SU-DHL-6 (cell line): ENCODE measurements at regions not wholly inside any gene's neighbourhood (a gene's known extent, or its start where the extent isn't known, plus 50 kb on each side); places are given as distances from the start of the nearest gene placed in this dataset.
"Not testable (repeated sequence)": the region's sequence is repeated elsewhere in the genome, so short reads cannot be mapped to it uniquely, and the experiment has no call there.

Experiments
- H2AFZ ChIP-seq: fragments of 200-600 bp; sonication (generic); 2 replicates; pipeline ENCODE4 v1.6.1; 2014; ENCODE audit warnings: low read depth, mild to moderate bottlenecking, moderate library complexity, mixed read lengths, antibody characterized with exemption, low read length; ENCODE audit not compliant: severe bottlenecking
- H3F3A ChIP-seq: fragments of 200-600 bp; shearing (Covaris generic); 2 replicates; pipeline ENCODE4 v1.6.0; 2016; ENCODE audit warnings: antibody characterized with exemption, mild to moderate bottlenecking; ENCODE audit not compliant: insufficient read depth
- H3K27ac ChIP-seq: fragments of 200-600 bp; sonication (generic); 2 replicates; pipeline ENCODE4 v1.5.1; 2016; ENCODE audit warnings: low read depth, mild to moderate bottlenecking, low read length, moderate library complexity, mixed read lengths
- H3K27me3 ChIP-seq: fragments of 200-600 bp; sonication (generic), shearing (Covaris generic); 2 replicates; pipeline ENCODE4 v1.6.0; 2014; ENCODE audit warnings: mild to moderate bottlenecking, low read length
- H3K36me3 ChIP-seq: fragments of 200-600 bp; sonication (generic); 2 replicates; pipeline ENCODE4 v1.6.1; 2014; ENCODE audit warnings: mild to moderate bottlenecking, low read length, mixed read lengths
- H3K4me2 ChIP-seq: fragments of 300-600, 200-600 bp; shearing (Covaris generic), sonication (generic); 2 replicates; pipeline ENCODE4 v1.6.0; 2014; ENCODE audit warnings: low read length, low read depth, mild to moderate bottlenecking; ENCODE audit not compliant: poor library complexity, severe bottlenecking
- H3K4me3 ChIP-seq: fragments of 200-600 bp; sonication (generic); 2 replicates; pipeline ENCODE4 v1.5.1; 2014; ENCODE audit warnings: antibody characterized with exemption, low read length, mild to moderate bottlenecking, mixed read lengths; ENCODE audit not compliant: insufficient read depth, poor library complexity, severe bottlenecking
- H3K79me2 ChIP-seq: fragments of 200-600 bp; sonication (generic); 2 replicates; pipeline ENCODE4 v1.6.1; 2014; ENCODE audit warnings: mild to moderate bottlenecking, low read length, moderate library complexity; ENCODE audit not compliant: insufficient read depth
- H3K9ac ChIP-seq: fragments of 200-600 bp; sonication (generic); 2 replicates; pipeline ENCODE4 v1.7.0; 2014; ENCODE audit warnings: mild to moderate bottlenecking, low read length
- H3K9me2 ChIP-seq: fragments of 200-600 bp; sonication (generic); replicated peaks from 2 replicates; pipeline ENCODE4 v1.6.1; 2014; ENCODE audit warnings: low read length; ENCODE audit not compliant: insufficient read depth
- H3K9me3 ChIP-seq: fragments of 200-600 bp; sonication (generic); 2 replicates; pipeline ENCODE4 v1.6.1; 2014; ENCODE audit warnings: low read length, mixed read lengths; ENCODE audit not compliant: insufficient read depth
- H4K20me1 ChIP-seq: fragments of 200-600 bp; sonication (generic); 2 replicates; pipeline ENCODE4 v1.6.1; 2014; ENCODE audit warnings: low read depth, mild to moderate bottlenecking, antibody characterized with exemption, low read length, moderate library complexity, mixed read lengths

DNA sequence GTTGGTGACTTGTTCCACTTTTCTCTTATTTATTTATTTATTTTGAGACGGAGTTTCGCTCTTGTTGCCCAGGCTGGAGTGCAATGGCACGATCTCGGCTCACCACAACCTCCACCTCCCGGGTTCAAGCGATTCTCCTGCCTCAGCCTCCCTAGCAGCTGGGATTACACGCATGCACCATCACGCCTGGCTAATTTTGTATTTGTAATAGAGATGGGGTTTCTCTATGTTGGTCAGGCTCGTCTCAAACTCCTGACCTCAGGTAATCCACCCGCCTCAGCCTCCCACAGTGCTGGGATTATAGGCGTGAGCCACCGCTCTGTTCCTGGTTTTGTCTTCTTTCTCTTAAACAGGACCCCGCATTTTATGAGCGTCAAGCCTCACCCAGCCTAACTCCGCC is 57.3 kb upstream of the METTL9 start:
- H3K36me3 ChIP-seq, H2AFZ ChIP-seq, H3K4me2 ChIP-seq, H3K9me3 ChIP-seq, H4K20me1 ChIP-seq, H3K9me2 ChIP-seq, H3K27ac ChIP-seq, H3K27me3 ChIP-seq, H3K79me2 ChIP-seq, H3K4me3 ChIP-seq, H3K9ac ChIP-seq, H3F3A ChIP-seq: not testable (repeated sequence)

DNA sequence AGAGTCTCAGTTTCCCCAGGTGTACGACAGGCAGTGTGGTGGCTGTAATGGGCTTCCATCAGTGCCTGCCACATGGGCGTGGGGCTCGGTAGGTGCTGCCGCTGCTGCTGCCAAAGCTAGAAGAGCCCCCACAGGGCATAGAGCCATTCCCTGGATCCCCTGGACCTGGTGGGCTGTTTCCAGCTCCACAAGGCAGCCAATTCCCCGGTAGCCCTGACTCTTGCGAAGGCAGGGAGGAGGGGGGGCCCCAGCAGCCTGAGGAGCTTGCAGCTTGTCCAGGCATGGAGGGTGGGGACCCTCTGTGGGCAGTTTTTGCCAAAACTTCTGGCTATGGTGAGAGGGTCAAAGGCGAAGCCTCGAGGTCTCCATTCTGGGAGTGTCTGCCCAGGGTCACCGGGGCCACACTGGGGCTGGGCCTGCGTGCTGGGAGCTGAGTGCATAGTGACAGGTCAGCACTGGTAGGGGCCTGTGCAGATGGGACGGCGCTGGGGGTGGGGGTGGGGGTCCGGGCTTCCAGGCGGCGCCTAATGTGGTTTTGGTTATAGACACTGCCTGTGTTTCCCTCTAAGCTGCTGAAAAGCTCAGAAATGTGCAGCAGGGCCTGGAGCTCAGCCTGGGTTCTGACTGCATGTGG is 56.8 kb upstream of the METTL9 start:
- H3K4me2 ChIP-seq, H3K79me2 ChIP-seq, H3F3A ChIP-seq, H4K20me1 ChIP-seq, H3K27me3 ChIP-seq, H2AFZ ChIP-seq, H3K36me3 ChIP-seq, H3K27ac ChIP-seq, H3K9me2 ChIP-seq, H3K9me3 ChIP-seq, H3K4me3 ChIP-seq, H3K9ac ChIP-seq: not testable (repeated sequence)

GRCh38 chr16:21543151-21543836 is 56.1 kb upstream of the METTL9 start:
- H3K9me3 ChIP-seq, H3K27me3 ChIP-seq, H3K79me2 ChIP-seq, H3K9me2 ChIP-seq, H3K4me2 ChIP-seq, H2AFZ ChIP-seq, H3F3A ChIP-seq, H4K20me1 ChIP-seq, H3K27ac ChIP-seq, H3K36me3 ChIP-seq, H3K9ac ChIP-seq, H3K4me3 ChIP-seq: not testable (repeated sequence)

DNA sequence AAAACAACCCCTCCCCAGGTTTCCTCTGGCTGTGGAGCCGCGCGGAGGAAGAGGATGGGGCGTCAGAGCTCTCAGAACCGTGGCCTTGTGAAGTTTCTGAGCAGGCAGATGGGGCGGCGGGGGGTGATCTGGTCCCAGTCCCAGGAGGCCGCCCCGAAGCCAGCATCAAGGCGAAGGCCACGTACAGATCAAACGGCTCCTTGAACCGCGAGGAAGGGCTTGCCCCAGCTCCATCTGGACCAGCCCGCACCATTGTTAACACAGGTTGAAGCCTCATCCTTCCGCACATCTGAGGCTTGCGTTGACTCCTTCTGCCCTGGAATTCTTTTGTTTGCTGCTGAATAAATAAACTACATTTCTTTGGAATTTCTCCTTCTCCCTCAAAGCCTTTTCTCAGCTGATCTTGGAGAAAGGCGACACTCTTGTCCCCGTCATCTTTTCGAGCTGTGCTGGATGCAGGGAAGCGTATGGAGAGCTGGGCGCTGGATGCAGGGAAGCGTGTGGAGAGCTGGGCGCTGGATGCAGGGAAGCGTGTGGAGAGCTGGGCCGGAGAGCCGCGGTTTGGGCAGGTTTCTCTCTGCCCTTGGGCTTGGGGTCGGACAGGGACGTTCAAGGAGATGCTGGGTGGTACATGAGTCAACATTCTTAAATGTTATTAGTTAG is 53.6 kb upstream of the METTL9 start:
- H3K27me3 ChIP-seq, H3K36me3 ChIP-seq, H2AFZ ChIP-seq, H3K4me3 ChIP-seq, H3K9ac ChIP-seq, H3K9me2 ChIP-seq, H3K4me2 ChIP-seq, H3F3A ChIP-seq, H3K9me3 ChIP-seq, H3K79me2 ChIP-seq, H4K20me1 ChIP-seq, H3K27ac ChIP-seq: not testable (repeated sequence)

- not testable (repeated sequence) for H3K4me3 ChIP-seq, H3K9ac ChIP-seq, H4K20me1 ChIP-seq, H3K27me3 ChIP-seq, H3K4me2 ChIP-seq, H3K9me3 ChIP-seq, H3K9me2 ChIP-seq, H3K36me3 ChIP-seq, H3F3A ChIP-seq, H3K27ac ChIP-seq, H3K79me2 ChIP-seq, H2AFZ ChIP-seq
Observed at GRCh38 chr16:21549396-21549795, 50.0 kb upstream of the METTL9 start.
